KG1 (cell line): ENCODE measurements at regions not wholly inside any gene's neighbourhood (a gene's known extent, or its start where the extent isn't known, plus 50 kb on each side); places are given as distances from the start of the nearest gene placed in this dataset.
"Not testable (repeated sequence)": the region's sequence is repeated elsewhere in the genome, so short reads cannot be mapped to it uniquely, and the experiment has no call there.

Experiments used
- DNase-seq: peaks from one replicate; lab custom pipeline; 2025; lab: John Stamatoyannopoulos, UW

GRCh38 chr18:15061289-15061896 is 313.4 kb downstream of the ANKRD30B start:
- not testable (repeated sequence) for DNase-seq

- not testable (repeated sequence) for DNase-seq
These were observed 318.5 kb downstream of the ANKRD30B start for GRCh38 chr18:15066434-15066833.

GRCh38 chr18:15071311-15071710 is 323.3 kb downstream of the ANKRD30B start:
- DNase-seq = not testable (repeated sequence)
